ENCODE measurements at regions not wholly inside any gene's neighbourhood (a gene's known extent, or its start where the extent isn't known, plus 50 kb on each side); places are given as distances from the start of the nearest gene placed in this dataset.

GRCh38 chr9:101893661-101894646 is 155.5 kb upstream of the GRIN3A start:
- ATAC-seq, result no peak
- TF ChIP-seq CTCF (IDR thresholded peaks at IDR 0.05), result no peak
- Histone ChIP-seq H3K4me1 (no peaks in the 10 kb centered on the region), H3K4me3 (no peak overlapping the region), H3K9me3 (no peaks in the 10 kb centered on the region), H3K27me3 (no peaks in the 10 kb centered on the region), H3K36me3 (no peaks in the 10 kb centered on the region), H3K27ac (no peak overlapping the region)
- no peak for DNase-seq
- intact Hi-C loops (cut with DNase I), result no loop called here
- WGBS, 2 donors, result 73 to 74% methylated on average over 7 of the region's 7 CpGs

GRCh38 chr9:101881508-101881907 is 143.1 kb upstream of the GRIN3A start:
- H3K9me3 ChIP-seq, result peaks cover 0 to 5% (median 0%) of the 10 kb centered on the region in 11 donors
- no peak for ATAC-seq
- H3K36me3 ChIP-seq, result no peaks in the 10 kb centered on the region
- H3K4me1 ChIP-seq, result no peaks in the 10 kb centered on the region
- no peak overlapping the region for H3K27ac ChIP-seq
- no peak overlapping the region for H3K4me3 ChIP-seq
- no peak for TF ChIP-seq CTCF (IDR thresholded peaks at IDR 0.05)
- 61 to 76% methylated on average over 2 of the region's 2 CpGs for WGBS, 2 donors
- no peaks in the 10 kb centered on the region for H3K27me3 ChIP-seq
- intact Hi-C loops (cut with DNase I), result no loop called here
- no peak for DNase-seq

- Histone ChIP-seq H3K4me1 (no peaks in the 10 kb centered on the region), H3K27ac (no peak overlapping the region), H3K4me3 (no peak overlapping the region), H3K36me3 (no peaks in the 10 kb centered on the region), H3K27me3 (no peaks in the 10 kb centered on the region), H3K9me3 (peaks cover 0 to 5% (median 0%) of the 10 kb centered on the region in 11 donors)
- DNase-seq (no peak), ATAC-seq (no peak)
- TF ChIP-seq CTCF (IDR thresholded peaks at IDR 0.05), result no peak
- intact Hi-C loops (cut with DNase I), result no loop called here
Observed at GRCh38 chr9:101880846-101881245, 142.4 kb upstream of the GRIN3A start.

- Histone ChIP-seq H3K27me3 (no peaks in the 10 kb centered on the region), H3K4me1 (no peaks in the 10 kb centered on the region), H3K4me3 (no peak overlapping the region), H3K9me3 (peaks cover 0 to 5% (median 0%) of the 10 kb centered on the region in 11 donors), H3K27ac (no peak overlapping the region), H3K36me3 (no peaks in the 10 kb centered on the region)
- no peak for ATAC-seq
- 56 to 58% methylated on average over 4 of the region's 4 CpGs for WGBS, 2 donors
- no peak for DNase-seq
- intact Hi-C loops (cut with DNase I), result no loop called here
- TF ChIP-seq CTCF (IDR thresholded peaks at IDR 0.05), result no peak
Observed at GRCh38 chr9:101878734-101879133, 140.3 kb upstream of the GRIN3A start.
